T-helper 1 cell treated with Interleukin-12 subunit alpha and Interleukin-12 subunit beta and Interleukin-4 antibody, amounts not matched to agents 30 ng/mL and 1 ng/mL, for 36 hours (primary cell): ENCODE measurements at regions not wholly inside any gene's neighbourhood (a gene's known extent, or its start where the extent isn't known, plus 50 kb on each side); places are given as distances from the start of the nearest gene placed in this dataset.

Source experiments
- intact Hi-C: fragments of 100-400 bp; cut with micrococcal nuclease; formaldehyde crosslinking; loops from one replicate; pipeline ENCODE4 v1.15.1; 2024

- intact Hi-C loops: no loop called here
These were observed 70.4 kb upstream of the SMLR1 start for GRCh38 chr6:130756824-130757223.

- intact Hi-C loops: loop anchor here (1.0 kb wide), 1 partner anchor 465 kb away; no protein-coding TSS in a partner anchor
These were observed 68.4 kb upstream of the SMLR1 start for GRCh38 chr6:130758813-130759212.

GRCh38 chr6:130760006-130760405 is 67.2 kb upstream of the SMLR1 start:
- intact Hi-C loops: loop anchor here (1.0 to 5.0 kb wide), 2 partner anchors 438 to 683 kb away; no protein-coding TSS in a partner anchor

GRCh38 chr6:130761286-130761685 is 65.9 kb upstream of the SMLR1 start:
- intact Hi-C loops: loop anchor here (5.0 kb wide), 1 partner anchor 684 kb away; no protein-coding TSS in a partner anchor

- intact Hi-C loops: no loop called here
These were observed 62.0 kb upstream of the SMLR1 start for GRCh38 chr6:130765181-130765727.

- intact Hi-C loops: no loop called here
These were observed 60.7 kb upstream of the SMLR1 start for GRCh38 chr6:130766239-130767144.

- intact Hi-C loops: no loop called here
These were observed 57.3 kb upstream of the SMLR1 start for GRCh38 chr6:130769861-130770260.

- intact Hi-C loops: no loop called here
These were observed 55.5 kb upstream of the SMLR1 start for GRCh38 chr6:130771741-130772140.

GRCh38 chr6:130773860-130774259 is 53.3 kb upstream of the SMLR1 start:
- intact Hi-C loops: no loop called here

- intact Hi-C loops: no loop called here
These were observed 51.7 kb upstream of the SMLR1 start for GRCh38 chr6:130775411-130776012.

GRCh38 chr6:130776287-130776925 is 50.8 kb upstream of the SMLR1 start:
- intact Hi-C loops: no loop called here
